Osteocyte (in vitro differentiated cells): ENCODE measurements at regions not wholly inside any gene's neighbourhood (a gene's known extent, or its start where the extent isn't known, plus 50 kb on each side); places are given as distances from the start of the nearest gene placed in this dataset.

Experiments
- DNase-seq: peaks from one replicate; pipeline ENCODE4 v3.0.0; 2021; ENCODE audit warnings: mixed read lengths; ENCODE audit not compliant: unreplicated experiment; ENCODE audit errors: extremely low spot score
- H3K27ac Mint-ChIP-seq: one replicate; pipeline ENCODE4 v1.8.0; 2021; ENCODE audit warnings: mild to moderate bottlenecking, mixed read lengths; ENCODE audit not compliant: unreplicated experiment
- H3K27me3 Mint-ChIP-seq: one replicate; pipeline ENCODE4 v1.8.0; 2021; ENCODE audit warnings: mixed read lengths; ENCODE audit not compliant: unreplicated experiment
- H3K36me3 Mint-ChIP-seq: one replicate; pipeline ENCODE4 v1.8.0; 2021; ENCODE audit warnings: mixed read lengths; ENCODE audit not compliant: unreplicated experiment
- H3K4me1 Mint-ChIP-seq: one replicate; pipeline ENCODE4 v1.8.0; 2021; ENCODE audit warnings: mixed read lengths; ENCODE audit not compliant: unreplicated experiment
- H3K4me3 Mint-ChIP-seq: one replicate; pipeline ENCODE4 v1.8.0; 2021; ENCODE audit warnings: mild to moderate bottlenecking, moderate library complexity, mixed read lengths; ENCODE audit not compliant: unreplicated experiment
- H3K9me3 Mint-ChIP-seq: one replicate; pipeline ENCODE4 v1.8.0; 2021; ENCODE audit warnings: mixed read lengths; ENCODE audit not compliant: unreplicated experiment
- CTCF ChIP-seq: fragments of 200-600 bp; sonication (generic); IDR thresholded peaks from 2 replicates; pipeline ENCODE4 v1.5.0; 2021; ENCODE audit warnings: antibody characterized with exemption, mild to moderate bottlenecking, moderate library complexity

- Mint-ChIP-seq H3K27ac (no peak overlapping the region), H3K27me3 (no peaks in the 10 kb centered on the region), H3K9me3 (peaks cover 6% of the 10 kb centered on the region), H3K4me3 (no peak overlapping the region), H3K36me3 (no peaks in the 10 kb centered on the region), H3K4me1 (no peaks in the 10 kb centered on the region)
- TF ChIP-seq CTCF: no peak
- no peak for DNase-seq
Observed at GRCh38 chrX:100479329-100479728, 69.3 kb upstream of the PCDH19 start.

DNA sequence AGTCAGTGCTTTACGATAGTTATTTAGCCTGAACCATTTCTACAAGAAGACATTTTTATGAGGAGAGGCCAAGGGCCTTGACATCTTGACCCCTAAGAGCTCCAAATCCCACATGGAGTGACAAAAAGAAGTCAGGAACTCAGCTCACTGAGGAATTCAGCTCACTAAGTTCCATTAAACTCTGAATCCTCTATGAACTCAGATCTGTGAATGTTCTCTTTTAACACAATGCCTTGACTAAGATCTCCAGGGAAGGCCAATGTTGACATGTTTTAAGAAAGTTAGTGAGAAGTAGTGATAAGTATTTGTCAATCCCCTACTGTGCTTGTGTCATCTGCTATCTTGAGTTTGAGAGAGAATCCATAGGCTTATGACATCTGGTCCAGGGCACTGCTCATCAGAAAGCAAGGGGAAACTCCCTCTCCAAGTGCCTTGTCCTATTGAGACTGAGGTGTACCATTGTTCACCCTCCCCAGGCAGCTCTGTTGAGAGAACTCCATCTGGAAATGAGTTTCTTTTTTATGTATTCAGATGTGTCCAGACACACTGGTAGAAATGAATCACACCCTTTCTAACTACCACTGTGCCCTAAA lies 68.7 kb upstream of the PCDH19 start:
- TF ChIP-seq CTCF: no peak
- DNase-seq: no peak
- Mint-ChIP-seq H3K27ac (no peak overlapping the region), H3K36me3 (no peaks in the 10 kb centered on the region), H3K4me3 (no peak overlapping the region), H3K27me3 (no peaks in the 10 kb centered on the region), H3K9me3 (peaks cover 6% of the 10 kb centered on the region), H3K4me1 (no peaks in the 10 kb centered on the region)

DNA sequence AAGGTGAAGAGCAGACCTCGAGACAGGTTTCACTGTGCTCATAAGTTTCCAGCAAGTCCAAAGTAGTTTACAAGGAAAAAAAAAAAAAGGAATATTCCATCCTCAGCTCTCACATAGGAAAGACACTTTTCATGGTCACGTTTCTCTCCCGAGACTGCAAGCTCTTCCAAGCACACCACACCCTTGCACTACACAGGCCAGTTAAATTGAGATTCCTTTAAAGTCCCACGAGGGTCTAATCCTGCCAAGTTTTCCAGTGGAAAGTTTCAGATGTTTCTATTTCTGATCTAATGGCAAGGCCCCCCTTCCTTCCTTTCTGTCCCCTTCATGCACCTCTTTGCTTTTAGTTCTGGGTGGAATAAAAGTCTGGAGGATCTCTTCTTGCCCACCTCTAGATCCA lies 67.9 kb upstream of the PCDH19 start:
- TF ChIP-seq CTCF: no peak
- H3K9me3 Mint-ChIP-seq: peaks cover 6% of the 10 kb centered on the region
- H3K36me3 Mint-ChIP-seq: no peaks in the 10 kb centered on the region
- no peaks in the 10 kb centered on the region for H3K27me3 Mint-ChIP-seq
- H3K4me1 Mint-ChIP-seq: no peaks in the 10 kb centered on the region
- no peak overlapping the region for H3K4me3 Mint-ChIP-seq
- no peak for DNase-seq
- H3K27ac Mint-ChIP-seq: no peak overlapping the region

- DNase-seq: no peak
- Mint-ChIP-seq H3K4me1 (no peaks in the 10 kb centered on the region), H3K27ac (no peak overlapping the region), H3K27me3 (no peaks in the 10 kb centered on the region), H3K9me3 (peaks cover 6% of the 10 kb centered on the region), H3K4me3 (no peak overlapping the region), H3K36me3 (no peaks in the 10 kb centered on the region)
- no peak for TF ChIP-seq CTCF
Observed at GRCh38 chrX:100477467-100477866, 67.4 kb upstream of the PCDH19 start.
